ENCODE measurements at regions not wholly inside any gene's neighbourhood (a gene's known extent, or its start where the extent isn't known, plus 50 kb on each side); places are given as distances from the start of the nearest gene placed in this dataset.

DNA sequence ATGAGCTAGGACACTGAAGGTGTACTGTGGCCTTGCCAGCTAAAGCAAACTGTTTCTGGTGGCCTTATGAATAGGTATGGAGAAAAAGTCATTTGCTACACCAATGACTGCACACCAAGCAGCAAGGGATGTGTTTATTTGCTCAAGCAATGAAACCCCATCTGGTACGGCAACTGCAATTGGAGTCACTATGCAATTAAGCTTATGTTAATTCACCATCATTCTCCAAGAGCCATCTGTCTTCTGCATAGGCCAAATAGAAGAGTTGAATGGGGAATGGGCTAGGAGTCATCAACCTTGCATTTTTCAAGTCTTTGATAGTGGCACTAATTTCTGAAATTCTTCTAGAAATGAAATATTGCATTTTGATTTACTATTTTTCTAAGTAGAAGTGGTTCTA is 372.0 kb downstream of the KCNJ3 start:
- no peak for DNase-seq (ENCODE audit: extremely low read depth in 1 of 11, low read depth in 9 of 11, low spot score in 4 of 11)

DNA sequence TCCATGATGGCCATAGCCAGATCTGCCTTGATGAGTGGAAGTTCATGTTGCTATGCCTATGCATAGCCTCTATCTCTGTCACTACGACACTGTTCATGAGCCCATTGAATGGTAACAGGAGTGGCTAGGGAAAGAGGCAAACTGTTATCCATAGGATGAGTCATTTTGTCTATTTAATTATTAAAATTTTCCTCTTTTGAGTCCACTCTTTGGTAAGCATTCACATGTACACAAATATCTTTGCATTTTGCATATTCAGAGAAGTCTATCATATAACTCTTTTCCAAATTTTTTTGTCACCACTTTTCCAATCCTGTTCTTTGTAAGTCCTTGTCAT is 364.4 kb downstream of the KCNJ3 start:
- no peak for DNase-seq (ENCODE audit: extremely low read depth in 1 of 11, low read depth in 9 of 11, low spot score in 4 of 11)

DNA sequence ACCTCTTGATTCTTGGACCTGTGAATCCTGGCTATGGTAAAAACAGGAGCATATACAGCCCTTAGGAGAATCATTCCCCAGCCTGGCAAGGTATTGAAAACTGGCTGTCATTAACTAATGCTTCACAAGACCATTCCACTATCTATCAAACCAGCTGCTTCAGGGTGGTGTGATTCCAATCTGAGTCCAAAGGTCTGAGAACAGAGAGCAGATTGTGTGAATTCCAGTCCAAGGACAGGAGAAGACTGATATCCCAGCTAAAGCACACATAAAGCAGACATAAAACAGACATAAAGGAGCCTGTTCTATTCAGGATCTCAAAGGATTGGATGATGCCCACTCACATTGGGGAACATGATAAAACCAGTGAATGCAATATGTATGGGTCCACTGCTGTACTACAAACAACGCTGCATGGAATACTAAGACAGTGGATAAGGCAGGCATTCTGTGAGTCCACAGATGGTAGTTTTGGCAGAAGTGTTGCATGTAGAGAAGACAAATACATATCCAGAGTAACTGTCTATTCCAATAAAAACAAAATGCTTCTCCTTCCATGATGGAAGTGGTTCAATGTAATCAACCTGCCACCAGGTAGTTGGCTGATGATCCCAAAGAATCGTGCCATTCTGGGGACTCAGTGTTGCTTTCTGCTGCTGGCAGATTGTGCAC is 363.9 kb downstream of the KCNJ3 start:
- no peak for DNase-seq (ENCODE audit: extremely low read depth in 1 of 11, low read depth in 9 of 11, low spot score in 4 of 11)

GRCh38 chr2:155060896-155061295 is 362.4 kb downstream of the KCNJ3 start:
- DNase-seq (ENCODE audit: extremely low read depth in 1 of 11, low read depth in 9 of 11, low spot score in 4 of 11): no peak

DNA sequence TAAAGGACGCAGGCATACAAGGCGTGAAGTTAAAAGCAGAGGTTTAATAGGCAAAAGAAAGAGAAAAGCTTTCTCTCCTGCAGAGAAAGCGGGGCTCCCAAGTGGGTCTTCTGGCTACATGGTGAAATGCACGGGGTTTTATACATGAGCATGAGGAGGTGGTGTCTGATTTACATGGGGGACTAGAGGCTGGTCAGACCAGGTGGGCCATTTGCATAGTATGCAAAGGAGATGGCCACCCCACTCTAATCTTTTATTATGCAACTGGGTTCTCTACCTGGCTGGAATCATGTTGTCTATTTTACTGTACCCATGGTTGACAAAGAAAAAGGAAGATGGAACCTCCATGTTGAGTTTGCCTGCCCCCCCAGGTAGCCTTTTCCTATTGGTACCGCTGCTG is 356.2 kb downstream of the KCNJ3 start:
- DNase-seq (ENCODE audit: extremely low read depth in 1 of 11, low read depth in 9 of 11, low spot score in 4 of 11): no peak

- DNase-seq (ENCODE audit: extremely low read depth in 1 of 11, low read depth in 9 of 11, low spot score in 4 of 11): no peak
These were observed 344.6 kb downstream of the KCNJ3 start for GRCh38 chr2:155043097-155043496.

- DNase-seq (ENCODE audit: extremely low read depth in 1 of 11, low read depth in 9 of 11, low spot score in 4 of 11): no peak
These were observed 336.8 kb downstream of the KCNJ3 start for GRCh38 chr2:155035308-155035707.

DNA sequence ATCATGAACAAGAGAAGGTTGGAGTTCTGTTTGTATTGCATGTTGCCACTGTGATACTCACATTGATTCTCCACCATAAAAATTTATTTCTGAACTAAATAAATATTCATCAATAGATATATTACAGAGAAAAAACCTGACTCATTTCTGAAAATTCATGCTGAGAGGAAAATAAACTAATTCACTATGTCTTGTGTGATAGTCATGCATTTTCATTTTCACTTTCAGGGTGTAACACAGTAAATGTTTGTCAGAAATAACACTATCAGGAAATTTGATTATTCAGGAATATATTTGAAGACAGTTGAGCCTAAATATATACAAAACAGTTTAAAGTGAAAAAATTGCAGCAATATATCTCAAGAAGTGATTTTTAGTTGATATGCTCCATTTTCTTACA is 335.2 kb downstream of the KCNJ3 start:
- no peak for DNase-seq (ENCODE audit: extremely low read depth in 1 of 11, low read depth in 9 of 11, low spot score in 4 of 11)

DNA sequence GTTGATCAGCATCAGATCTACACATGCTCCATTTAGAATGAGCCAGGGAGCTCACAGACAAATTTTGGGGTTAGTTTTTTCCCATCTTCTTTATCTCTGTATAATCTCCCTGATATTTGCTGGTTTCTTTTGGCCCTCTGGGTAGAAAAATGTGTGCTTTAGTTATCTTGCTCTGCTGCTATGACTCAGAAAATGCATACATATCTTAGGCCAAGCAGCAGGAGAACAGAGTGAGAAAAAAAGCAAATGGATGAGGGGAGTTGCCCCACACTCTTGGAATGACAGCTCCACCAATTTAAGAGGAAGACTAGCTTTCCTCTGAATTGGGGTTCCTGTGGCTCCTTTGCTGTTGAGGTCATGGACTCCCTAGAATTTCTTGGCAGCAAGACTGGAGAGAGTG is 331.8 kb downstream of the KCNJ3 start:
- no peak for DNase-seq (ENCODE audit: extremely low read depth in 1 of 11, low read depth in 9 of 11, low spot score in 4 of 11)

GRCh38 chr2:155026651-155027174 is 328.2 kb downstream of the KCNJ3 start:
- DNase-seq (ENCODE audit: extremely low read depth in 1 of 11, low read depth in 9 of 11, low spot score in 4 of 11): no peak

DNA sequence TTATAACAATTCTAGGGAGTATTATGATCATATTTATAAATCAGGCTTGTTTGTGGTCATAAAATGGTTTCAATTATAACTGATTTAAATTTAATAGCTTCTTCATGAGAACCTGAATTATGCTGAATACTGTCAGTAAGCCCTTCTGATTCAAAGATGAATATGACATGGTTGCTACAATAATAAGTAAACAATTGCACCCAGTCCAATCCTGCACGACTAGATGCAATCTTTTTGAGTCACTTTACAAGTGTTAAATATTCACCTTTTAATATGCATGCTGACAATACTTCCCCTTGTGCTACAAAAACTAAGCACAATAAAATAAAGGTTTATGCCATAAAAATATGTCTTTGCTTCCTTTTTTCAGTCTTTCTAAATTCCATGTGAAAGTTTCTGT is 325.2 kb downstream of the KCNJ3 start:
- no peak for DNase-seq (ENCODE audit: extremely low read depth in 1 of 11, low read depth in 9 of 11, low spot score in 4 of 11)

GRCh38 chr2:155022531-155022930 is 324.0 kb downstream of the KCNJ3 start:
- no peak for DNase-seq (ENCODE audit: extremely low read depth in 1 of 11, low read depth in 9 of 11, low spot score in 4 of 11)

DNA sequence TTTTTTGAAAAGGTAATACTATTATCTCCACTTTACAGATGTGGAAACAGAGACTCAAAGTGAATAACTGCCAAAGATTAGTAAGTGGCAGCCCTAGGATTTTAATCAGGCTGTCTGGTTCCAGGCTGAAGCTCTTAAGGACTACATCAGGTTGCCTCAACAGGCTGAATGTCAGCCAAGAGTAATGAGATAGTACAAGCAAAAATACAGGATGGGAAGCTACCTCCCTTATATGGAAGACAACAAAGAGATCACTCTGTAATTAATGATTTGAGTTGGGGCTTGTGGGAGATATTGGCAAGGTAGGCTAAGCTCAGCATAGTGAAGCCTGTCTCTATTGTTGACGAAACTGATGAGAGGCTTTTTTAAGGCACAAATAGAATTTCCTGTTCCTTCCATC is 323.1 kb downstream of the KCNJ3 start:
- no peak for DNase-seq (ENCODE audit: extremely low read depth in 1 of 11, low read depth in 9 of 11, low spot score in 4 of 11)

DNA sequence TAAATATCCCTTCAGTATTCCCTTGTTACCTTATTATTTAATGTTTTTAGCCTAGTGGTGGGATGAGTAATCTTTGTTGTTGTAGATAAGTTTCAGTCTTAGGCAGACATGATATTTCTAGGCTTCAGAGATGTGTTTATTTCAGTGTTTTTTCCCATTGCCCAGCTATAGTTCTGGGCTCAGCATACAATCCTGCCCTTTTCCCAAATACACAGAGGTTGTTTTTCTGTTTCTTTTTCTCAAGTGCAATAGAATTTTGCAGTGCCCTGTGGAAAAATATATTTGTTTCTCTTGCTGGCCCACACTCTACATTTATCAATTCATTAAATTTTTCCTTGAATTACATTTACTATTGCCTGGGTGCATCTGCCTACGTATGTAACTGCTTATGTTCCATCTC is 321.8 kb downstream of the KCNJ3 start:
- no peak for DNase-seq (ENCODE audit: extremely low read depth in 1 of 11, low read depth in 9 of 11, low spot score in 4 of 11)

GRCh38 chr2:155010925-155011324 is 312.4 kb downstream of the KCNJ3 start:
- no peak for DNase-seq (ENCODE audit: extremely low read depth in 1 of 11, low read depth in 9 of 11, low spot score in 4 of 11)

GRCh38 chr2:154995361-154995760 is 296.9 kb downstream of the KCNJ3 start:
- no peak for DNase-seq (ENCODE audit: extremely low read depth in 1 of 11, low read depth in 9 of 11, low spot score in 4 of 11)

DNA sequence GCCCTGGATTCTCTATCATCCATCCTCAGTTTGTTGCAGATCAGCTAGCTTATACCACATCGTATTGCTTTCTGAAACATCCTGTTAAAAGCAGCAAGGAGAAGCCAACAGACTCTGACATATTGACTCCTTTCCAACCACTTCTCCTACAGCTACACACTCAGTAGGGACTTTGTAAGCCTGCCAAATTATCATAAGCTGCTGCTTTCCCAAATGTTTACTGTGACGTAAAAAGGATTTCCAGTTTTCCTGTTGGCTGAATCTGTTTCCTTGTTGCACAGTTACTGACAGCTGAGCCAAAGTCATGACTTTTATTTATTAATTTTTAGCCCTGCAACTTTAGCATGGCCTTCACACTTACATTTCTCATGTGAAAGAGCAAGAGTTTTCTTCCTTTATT is 294.3 kb downstream of the KCNJ3 start:
- DNase-seq (ENCODE audit: extremely low read depth in 1 of 11, low read depth in 9 of 11, low spot score in 4 of 11): peak in 8 of 11 donors; percentile 3 to 17 (median 10)

DNA sequence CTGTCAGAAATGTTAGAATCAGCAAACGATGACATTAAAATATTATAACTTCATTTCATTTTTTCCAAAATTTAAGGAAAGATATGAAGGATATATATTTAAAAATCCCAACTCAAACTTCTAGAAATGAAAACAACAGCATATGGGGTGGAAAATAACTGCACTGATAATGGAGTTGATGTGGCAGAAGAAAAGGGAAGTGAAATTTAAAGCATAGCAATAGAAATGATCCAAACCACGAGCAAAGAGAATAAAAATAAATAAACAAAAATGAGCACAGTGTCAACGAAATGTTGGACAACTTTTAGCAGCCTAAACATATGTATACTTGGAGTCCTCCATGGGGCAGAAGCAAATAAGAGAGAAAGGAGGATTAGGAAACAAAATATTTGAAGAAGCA is 280.2 kb downstream of the KCNJ3 start:
- no peak for DNase-seq (ENCODE audit: extremely low read depth in 1 of 11, low read depth in 9 of 11, low spot score in 4 of 11)

GRCh38 chr2:154978244-154978643 is 279.7 kb downstream of the KCNJ3 start:
- no peak for DNase-seq (ENCODE audit: extremely low read depth in 1 of 11, low read depth in 9 of 11, low spot score in 4 of 11)

DNA sequence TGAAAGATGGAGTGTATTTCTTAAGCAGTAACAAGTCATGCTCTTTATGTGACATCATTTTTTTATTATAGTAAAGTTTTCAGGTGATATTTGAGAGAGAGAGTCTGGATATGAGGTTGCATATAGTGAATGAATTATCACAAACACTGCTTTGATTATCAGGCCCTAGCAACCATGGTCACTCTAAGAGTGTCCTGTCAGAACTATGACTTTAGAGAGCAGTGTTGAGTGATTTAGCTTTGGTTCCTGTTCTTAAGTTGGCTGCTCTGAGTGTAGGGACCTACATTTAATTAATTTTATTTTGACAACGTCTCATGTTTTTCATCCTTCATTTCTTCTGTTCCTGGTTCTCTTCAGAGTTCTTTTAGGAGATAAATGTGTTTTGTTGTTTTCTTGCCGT is 275.5 kb downstream of the KCNJ3 start:
- no peak for DNase-seq (ENCODE audit: extremely low read depth in 1 of 11, low read depth in 9 of 11, low spot score in 4 of 11)

- DNase-seq (ENCODE audit: extremely low read depth in 1 of 11, low read depth in 9 of 11, low spot score in 4 of 11): peak in 2 of 11 donors; percentile 8 to 11
These were observed 265.0 kb downstream of the KCNJ3 start for GRCh38 chr2:154963511-154963910.

- no peak for DNase-seq (ENCODE audit: extremely low read depth in 1 of 11, low read depth in 9 of 11, low spot score in 4 of 11)
These were observed 263.2 kb downstream of the KCNJ3 start for GRCh38 chr2:154961676-154962075.

Measured in renal cortex interstitium (tissue), 11 donors.